GM12801 (cell line): ENCODE measurements at regions not wholly inside any gene's neighbourhood (a gene's known extent, or its start where the extent isn't known, plus 50 kb on each side); places are given as distances from the start of the nearest gene placed in this dataset.

ENCODE experiments used
- CTCF ChIP-seq: IDR thresholded peaks from one replicate; pipeline ENCODE4 v1.5.1; 2011; ENCODE audit warnings: control low read depth; ENCODE audit not compliant: insufficient read length; ENCODE audit errors: extremely low read depth

DNA sequence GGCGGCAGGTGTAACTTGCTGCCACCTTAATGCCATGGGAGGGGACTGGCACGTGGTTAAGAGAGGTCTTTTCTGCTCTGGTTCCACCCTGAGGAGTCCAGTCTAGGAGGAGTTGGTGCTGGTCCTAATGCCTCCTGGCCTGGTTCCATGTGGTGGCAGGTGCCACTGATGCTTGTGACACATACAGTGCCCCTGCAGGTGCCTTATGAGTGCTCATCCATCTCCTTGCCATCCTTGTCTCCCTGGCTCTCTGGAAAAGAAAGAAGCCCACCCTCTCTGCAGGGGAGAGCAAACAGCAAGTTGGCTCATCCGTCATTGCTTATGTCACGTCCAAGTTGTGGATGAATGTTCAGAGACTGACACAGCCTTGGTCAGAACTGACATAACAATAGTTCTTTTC is 175.8 kb upstream of the DPH6 start:
- no peak for TF ChIP-seq CTCF

DNA sequence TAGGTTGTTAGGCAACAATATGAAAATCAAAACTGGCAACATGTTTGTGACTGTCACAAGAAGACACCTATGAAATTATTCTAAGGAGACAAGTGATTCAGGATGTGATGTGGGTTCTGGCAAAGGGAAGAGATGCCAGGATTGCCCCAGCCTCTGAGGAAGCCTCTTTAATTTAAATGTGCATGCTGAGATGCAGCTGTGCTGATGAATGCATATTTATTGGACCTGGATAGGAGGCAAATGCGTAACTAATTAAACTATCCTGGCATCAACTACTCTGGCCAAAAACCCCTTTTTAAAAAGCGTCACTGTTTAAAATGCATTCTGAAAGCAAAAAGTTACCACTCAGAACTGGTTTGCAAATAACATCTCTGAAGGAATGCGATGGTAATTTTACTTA is 176.5 kb upstream of the DPH6 start:
- no peak for TF ChIP-seq CTCF

GRCh38 chr15:35723120-35723847 is 177.3 kb upstream of the DPH6 start:
- no peak for TF ChIP-seq CTCF

GRCh38 chr15:35723852-35724251 is 177.9 kb upstream of the DPH6 start:
- no peak for TF ChIP-seq CTCF

DNA sequence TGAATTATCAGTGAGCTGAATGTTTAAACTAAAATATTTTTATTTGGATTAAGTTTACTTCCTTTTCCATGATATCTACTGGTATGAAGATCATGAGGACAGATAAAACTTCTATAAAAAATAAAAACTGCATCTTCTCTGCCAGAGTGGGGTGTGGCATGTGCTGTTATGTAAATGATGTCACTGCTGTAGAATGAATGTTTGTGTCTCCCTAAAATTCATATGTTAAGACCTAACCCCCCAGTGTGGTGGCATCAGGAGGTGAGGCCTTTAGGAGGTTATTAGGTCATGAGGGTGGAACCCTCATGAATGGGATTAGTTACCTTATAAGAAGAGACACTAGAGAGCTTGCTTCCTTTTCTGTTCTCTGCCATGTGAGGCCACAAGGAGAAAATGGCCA is 178.7 kb upstream of the DPH6 start:
- TF ChIP-seq CTCF = no peak

- no peak for TF ChIP-seq CTCF
Observed at GRCh38 chr15:35725353-35725752, 179.4 kb upstream of the DPH6 start.

GRCh38 chr15:35727627-35728026 is 181.7 kb upstream of the DPH6 start:
- no peak for TF ChIP-seq CTCF
